Omental fat pad (tissue), 3 donors: ENCODE measurements at regions not wholly inside any gene's neighbourhood (a gene's known extent, or its start where the extent isn't known, plus 50 kb on each side); places are given as distances from the start of the nearest gene placed in this dataset.

ENCODE experiments used
- ATAC-seq: fragments of 150-250 bp; one replicate; pipeline ENCODE4 v1.9.1; 2016; ENCODE audit warnings: mild to moderate bottlenecking, moderate library complexity; ENCODE audit not compliant: low FRiP score
- DNase-seq: peaks from one replicate; pipeline ENCODE4 v3.0.0-alpha.2; 2019; ENCODE audit warnings: low spot score
- TF ChIP-seq, protein P1 (sequence below), 3 donors: fragments of 450-650 bp; IDR thresholded peaks; one replicate each; pipeline ENCODE4 v1.5.1; 2016 to 2017; ENCODE audit warnings: antibody characterized with exemption in 3 of 3, mild to moderate bottlenecking in 3 of 3, moderate library complexity in 2 of 3

DNA sequence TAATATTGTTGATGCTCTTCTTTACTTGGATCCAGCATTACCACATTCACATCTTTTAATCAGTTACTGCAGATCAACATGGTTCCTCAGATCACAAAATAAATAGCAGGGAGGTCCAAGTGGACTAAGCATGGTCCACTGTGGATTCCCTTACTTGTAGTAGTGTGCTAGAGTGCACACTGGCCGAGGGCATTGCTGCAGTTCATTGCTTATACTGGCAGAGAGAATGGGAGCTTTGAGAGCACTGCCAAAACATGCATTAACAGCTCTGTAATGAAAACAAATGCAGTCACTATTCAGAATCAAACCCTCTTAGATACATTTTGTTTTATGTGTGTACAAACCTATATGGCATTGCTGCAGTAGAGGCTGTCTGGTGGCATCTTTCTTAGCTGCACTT is 471.5 kb downstream of the CD109 start:
- ATAC-seq = no peak
- TF ChIP-seq, protein P1, sequence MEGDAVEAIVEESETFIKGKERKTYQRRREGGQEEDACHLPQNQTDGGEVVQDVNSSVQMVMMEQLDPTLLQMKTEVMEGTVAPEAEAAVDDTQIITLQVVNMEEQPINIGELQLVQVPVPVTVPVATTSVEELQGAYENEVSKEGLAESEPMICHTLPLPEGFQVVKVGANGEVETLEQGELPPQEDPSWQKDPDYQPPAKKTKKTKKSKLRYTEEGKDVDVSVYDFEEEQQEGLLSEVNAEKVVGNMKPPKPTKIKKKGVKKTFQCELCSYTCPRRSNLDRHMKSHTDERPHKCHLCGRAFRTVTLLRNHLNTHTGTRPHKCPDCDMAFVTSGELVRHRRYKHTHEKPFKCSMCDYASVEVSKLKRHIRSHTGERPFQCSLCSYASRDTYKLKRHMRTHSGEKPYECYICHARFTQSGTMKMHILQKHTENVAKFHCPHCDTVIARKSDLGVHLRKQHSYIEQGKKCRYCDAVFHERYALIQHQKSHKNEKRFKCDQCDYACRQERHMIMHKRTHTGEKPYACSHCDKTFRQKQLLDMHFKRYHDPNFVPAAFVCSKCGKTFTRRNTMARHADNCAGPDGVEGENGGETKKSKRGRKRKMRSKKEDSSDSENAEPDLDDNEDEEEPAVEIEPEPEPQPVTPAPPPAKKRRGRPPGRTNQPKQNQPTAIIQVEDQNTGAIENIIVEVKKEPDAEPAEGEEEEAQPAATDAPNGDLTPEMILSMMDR (IDR thresholded peaks at IDR 0.05) = no peak
- DNase-seq = no peak

GRCh38 chr6:74166849-74167248 is 470.8 kb downstream of the CD109 start:
- DNase-seq (no peak), ATAC-seq (no peak)
- TF ChIP-seq, protein P1 (IDR thresholded peaks at IDR 0.05) = no peak

DNA sequence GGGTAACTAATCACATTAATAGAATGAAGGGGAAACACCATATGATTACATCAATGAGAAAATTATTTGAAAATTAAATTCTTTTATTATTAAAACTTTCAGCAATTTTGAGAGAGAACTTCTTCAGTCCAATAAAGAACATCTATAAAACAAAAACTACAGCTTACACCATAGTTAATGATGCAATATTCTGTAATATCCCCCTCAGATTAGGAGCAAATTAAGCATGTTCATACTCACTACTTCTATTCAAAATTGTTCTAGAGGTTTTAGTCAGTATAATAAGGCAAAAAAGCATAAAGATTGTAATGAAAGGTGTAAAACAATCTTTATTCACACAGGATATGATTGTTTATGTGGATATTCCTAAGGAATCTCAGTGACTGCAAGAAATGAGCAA is 465.4 kb downstream of the CD109 start:
- no peak for DNase-seq
- TF ChIP-seq, protein P1 (IDR thresholded peaks at IDR 0.05) = no peak
- no peak for ATAC-seq

GRCh38 chr6:74152096-74152675 is 456.2 kb downstream of the CD109 start:
- no peak for ATAC-seq
- TF ChIP-seq, protein P1 (IDR thresholded peaks at IDR 0.05) = no peak
- no peak for DNase-seq

- DNase-seq = no peak
- TF ChIP-seq, protein P1 (IDR thresholded peaks at IDR 0.05) = no peak
- ATAC-seq = no peak
Measured at GRCh38 chr6:74145931-74146330, 449.9 kb downstream of the CD109 start.

DNA sequence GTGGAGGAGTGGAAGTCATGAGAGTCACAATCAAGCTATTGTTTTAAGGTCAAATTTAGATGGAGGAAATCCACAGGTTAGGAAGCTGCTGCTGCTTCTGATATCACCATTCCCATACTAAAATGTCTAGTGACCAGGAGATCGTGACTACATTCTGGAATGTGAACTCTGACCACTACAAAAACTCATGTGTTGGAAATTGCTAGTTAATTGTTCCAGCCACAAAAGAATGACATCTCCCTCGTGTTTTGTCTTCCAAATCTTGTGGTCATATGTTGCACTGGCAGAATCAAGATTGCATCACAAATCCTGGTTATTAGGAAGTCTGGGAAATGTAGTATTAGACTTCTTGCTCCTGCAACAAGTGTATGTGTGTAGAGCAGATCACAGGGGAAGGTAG is 441.9 kb downstream of the CD109 start:
- DNase-seq = no peak
- TF ChIP-seq, protein P1 (IDR thresholded peaks at IDR 0.05) = no peak
- ATAC-seq = no peak

- no peak for ATAC-seq
- TF ChIP-seq, protein P1 (IDR thresholded peaks at IDR 0.05) = no peak
Measured at GRCh38 chr6:74134327-74134726, 438.3 kb downstream of the CD109 start.

More at GRCh38 chr6:74134327-74134726, 438.3 kb downstream of the CD109 start:
- DNase-seq = no peak
